GM12878 (cell line): ENCODE measurements at regions not wholly inside any gene's neighbourhood (a gene's known extent, or its start where the extent isn't known, plus 50 kb on each side); places are given as distances from the start of the nearest gene placed in this dataset.

Source experiments
- ATAC-seq: fragments of 200-7000 bp; cut with Tn5 transposase; 3 replicates; pipeline ENCODE4 v1.9.1; 2020; ENCODE audit warnings: mild to moderate bottlenecking, moderate library complexity
- BruUV-seq: library from RNA; stranded (reverse); fragments of 400-500 nt; replicated peaks from 2 replicates; lab custom pipeline; 2021; lab: Mats Ljungman, UMichigan
- CTCF ChIA-PET: fragments of 300-600 bp; sonication (Branson Sonifier 250); formaldehyde crosslinking; extraction: SDS; loops from one replicate; lab custom pipeline; 2021; ENCODE audit warnings: inconsistent platforms; lab: Yijun Ruan, JAX
- POLR2A ChIA-PET: fragments of 350-600 bp; formaldehyde crosslinking; extraction: SDS; loops from one replicate; lab custom pipeline; 2021; ENCODE audit warnings: inconsistent platforms; lab: Charles Lee
- RAD21 ChIA-PET: fragments of 300-600 bp; sonication (Branson Sonifier 250); formaldehyde crosslinking; loops from one replicate; lab custom pipeline; 2023; ENCODE audit warnings: antibody characterized with exemption; ENCODE audit not compliant: unreplicated experiment; lab: Charles Lee
- SMC1A ChIA-PET: fragments of 300-600 bp; sonication (Branson Sonifier 250); formaldehyde crosslinking; loops from one replicate; lab custom pipeline; 2023; ENCODE audit not compliant: unreplicated experiment, uncharacterized antibody; lab: Charles Lee
- DNase-seq: peaks from one replicate; pipeline ENCODE4 v3.0.0-alpha.2; 2011; ENCODE audit warnings: low read depth, low spot score
- FAIRE-seq: peaks from 3 replicates; lab custom pipeline; 2011; peaks lifted over from hg19 to GRCh38; lab: Jason Lieb, UNC
- H2AFZ ChIP-seq: 2 replicates; pipeline ENCODE4 v1.6.0; 2011; ENCODE audit warnings: low read depth, low read length, control low read depth; ENCODE audit not compliant: control insufficient read depth
- H3K27ac ChIP-seq: 2 replicates; pipeline ENCODE4 v1.5.1; 2011; ENCODE audit warnings: control low read depth; ENCODE audit not compliant: control insufficient read depth, insufficient read depth
- H3K27me3 ChIP-seq, 2 experiments: replicated peaks in 1 of 2; 2 replicates each; pipeline versions ENCODE4 v1.6.0 to v1.6.1; 2011; ENCODE audit warnings: low read length in 1 of 2; ENCODE audit not compliant: control insufficient read depth in 2 of 2, insufficient read depth in 2 of 2
- H3K36me3 ChIP-seq, 2 experiments: 2 replicates each; pipeline ENCODE4 v1.5.1; 2011; ENCODE audit warnings: low read length in 1 of 2; ENCODE audit not compliant: control insufficient read depth in 2 of 2, insufficient read depth in 2 of 2
- H3K4me1 ChIP-seq: 2 replicates; pipeline ENCODE4 v1.6.1; 2011; ENCODE audit warnings: mild to moderate bottlenecking, low read length, moderate library complexity, mixed read lengths; ENCODE audit not compliant: control insufficient read depth, insufficient read depth
- H3K4me2 ChIP-seq: 2 replicates; pipeline ENCODE4 v1.6.0; 2011; ENCODE audit warnings: control low read depth; ENCODE audit not compliant: control insufficient read depth, insufficient read depth
- H3K4me3 ChIP-seq: fragments of 200-600 bp; sonication (generic); 2 replicates; pipeline ENCODE4 v1.5.1; 2016
- H3K79me2 ChIP-seq: 2 replicates; pipeline ENCODE4 v1.6.0; 2011; ENCODE audit warnings: low read length; ENCODE audit not compliant: control insufficient read depth, insufficient read depth
- H3K9ac ChIP-seq: 2 replicates; pipeline ENCODE4 v1.8.0; 2011; ENCODE audit warnings: low read length, control low read depth, mixed read lengths; ENCODE audit not compliant: control insufficient read depth, insufficient read depth
- H3K9me3 ChIP-seq: replicated peaks from 3 replicates; pipeline ENCODE4 v1.5.1; 2011; ENCODE audit warnings: mild to moderate bottlenecking, low read length; ENCODE audit not compliant: control insufficient read depth, insufficient read depth
- H4K20me1 ChIP-seq: 2 replicates; pipeline ENCODE4 v1.6.0; 2011; ENCODE audit not compliant: control insufficient read depth, insufficient read depth
- CEBPB ChIP-seq, 2 experiments: fragments of 150-350 bp in 1 of 2; IDR thresholded peaks; 2 replicates each; pipeline ENCODE4 v1.6.1; 2012 to 2014; ENCODE audit warnings: low read depth in 2 of 2, low read length in 2 of 2, borderline replicate concordance in 1 of 2, inconsistent platforms in 1 of 2
- DPF2 ChIP-seq: fragments of 450-650 bp; IDR thresholded peaks from 2 replicates; pipeline ENCODE4 v1.6.1; 2017; ENCODE audit warnings: mild to moderate bottlenecking
- HCFC1 ChIP-seq: fragments of 150-350 bp; IDR thresholded peaks from 2 replicates; pipeline ENCODE4 v1.6.1; 2014; ENCODE audit warnings: low read length
- JUNB ChIP-seq: IDR thresholded peaks from 2 replicates; pipeline ENCODE4 v1.6.1; 2016; ENCODE audit warnings: antibody characterized with exemption, mild to moderate bottlenecking
- JUND ChIP-seq: IDR thresholded peaks from 2 replicates; pipeline ENCODE4 v1.6.1; 2012; ENCODE audit warnings: low read depth, mild to moderate bottlenecking, low read length, improper control_type of control experiment, moderate library complexity
- SP1 ChIP-seq: IDR thresholded peaks from one replicate; pipeline ENCODE4 v1.6.1; 2011; ENCODE audit warnings: low read depth, low read length
- TCF3 ChIP-seq: IDR thresholded peaks from 2 replicates; pipeline ENCODE4 v1.6.1; 2012; ENCODE audit warnings: low read depth, mild to moderate bottlenecking, low read length, borderline replicate concordance; ENCODE audit not compliant: insufficient read depth
- ZNF622 ChIP-seq: fragments of 450-650 bp; IDR thresholded peaks from 2 replicates; pipeline ENCODE4 v1.6.1; 2017; ENCODE audit warnings: mild to moderate bottlenecking, inconsistent platforms
- WGBS: methylation state at CpG from one replicate; pipeline ENCODE4 v1.1.6; 2016; ENCODE audit warnings: low lambda C conversion rate; ENCODE audit not compliant: insufficient replicate concordance, insufficient coverage; ENCODE audit errors: missing lambda C conversion rate; 5-methylcytosine and 5-hydroxymethylcytosine counted together
- in situ Hi-C: fragments of 300-500 bp; cut with MboI; formaldehyde crosslinking; loops from 9 replicates; pipeline ENCODE4 v1.14.3; 2018; ENCODE audit warnings: mixed read lengths
- intact Hi-C: fragments of 100-400 bp; cut with micrococcal nuclease; formaldehyde crosslinking; loops from one replicate; pipeline ENCODE4 v1.14.2; 2022; ENCODE audit not compliant: unreplicated experiment
- TF ChIP-seq, protein P1 (sequence below): fragments of 450-650 bp; formaldehyde crosslinking; IDR thresholded peaks from 2 replicates; pipeline ENCODE4 v1.4.0; 2022; ENCODE audit warnings: mild to moderate bottlenecking, moderate library complexity
- TF ChIP-seq, protein P2 (sequence below): IDR thresholded peaks from 2 replicates; pipeline ENCODE4 v1.6.1; 2011; ENCODE audit warnings: low read depth, low read length, improper control_type of control experiment, borderline replicate concordance

DNA sequence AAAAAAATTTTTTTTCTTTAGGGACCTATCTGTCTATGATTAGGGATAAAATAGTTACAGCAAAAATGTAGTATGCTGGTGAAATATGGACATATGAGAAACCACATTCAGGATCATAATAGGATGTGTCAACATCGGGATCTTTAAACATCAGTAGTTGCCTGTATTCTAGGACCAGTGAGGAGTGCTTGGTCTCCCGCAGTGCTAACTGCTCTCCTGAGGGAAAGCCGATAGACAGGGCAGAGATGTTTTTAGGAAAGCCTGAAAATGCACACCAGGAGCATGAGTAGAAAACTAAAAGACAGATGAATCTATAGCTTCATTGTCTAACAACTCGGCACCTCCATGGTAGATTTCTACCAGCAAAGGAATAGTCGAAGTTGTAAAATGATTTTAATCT lies 178.1 kb upstream of the SMIM31 start:
- TF ChIP-seq DPF2: no peak
- no peak for TF ChIP-seq CEBPB (IDR thresholded peaks at IDR 0.05; ENCODE audit: borderline replicate concordance in 1 of 2, low read depth in 2 of 2, low read length in 2 of 2)
- TF ChIP-seq, protein P1, sequence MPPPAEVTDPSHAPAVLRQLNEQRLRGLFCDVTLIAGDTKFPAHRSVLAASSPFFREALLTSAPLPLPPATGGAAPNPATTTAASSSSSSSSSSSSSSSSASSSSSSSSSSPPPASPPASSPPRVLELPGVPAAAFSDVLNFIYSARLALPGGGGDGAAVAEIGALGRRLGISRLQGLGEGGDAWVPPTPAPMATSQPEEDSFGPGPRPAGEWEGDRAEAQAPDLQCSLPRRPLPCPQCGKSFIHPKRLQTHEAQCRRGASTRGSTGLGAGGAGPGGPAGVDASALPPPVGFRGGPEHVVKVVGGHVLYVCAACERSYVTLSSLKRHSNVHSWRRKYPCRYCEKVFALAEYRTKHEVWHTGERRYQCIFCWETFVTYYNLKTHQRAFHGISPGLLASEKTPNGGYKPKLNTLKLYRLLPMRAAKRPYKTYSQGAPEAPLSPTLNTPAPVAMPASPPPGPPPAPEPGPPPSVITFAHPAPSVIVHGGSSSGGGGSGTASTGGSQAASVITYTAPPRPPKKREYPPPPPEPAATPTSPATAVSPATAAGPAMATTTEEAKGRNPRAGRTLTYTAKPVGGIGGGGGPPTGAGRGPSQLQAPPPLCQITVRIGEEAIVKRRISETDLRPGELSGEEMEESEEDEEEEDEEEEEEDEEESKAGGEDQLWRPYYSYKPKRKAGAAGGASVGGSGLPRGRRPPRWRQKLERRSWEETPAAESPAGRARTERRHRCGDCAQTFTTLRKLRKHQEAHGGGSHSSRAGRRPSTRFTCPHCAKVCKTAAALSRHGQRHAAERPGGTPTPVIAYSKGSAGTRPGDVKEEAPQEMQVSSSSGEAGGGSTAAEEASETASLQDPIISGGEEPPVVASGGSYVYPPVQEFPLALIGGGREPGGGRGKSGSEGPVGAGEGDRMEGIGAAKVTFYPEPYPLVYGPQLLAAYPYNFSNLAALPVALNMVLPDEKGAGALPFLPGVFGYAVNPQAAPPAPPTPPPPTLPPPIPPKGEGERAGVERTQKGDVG: no peak
- TF ChIP-seq ZNF622: no peak
- TF ChIP-seq TCF3: no peak
- TF ChIP-seq, protein P2, sequence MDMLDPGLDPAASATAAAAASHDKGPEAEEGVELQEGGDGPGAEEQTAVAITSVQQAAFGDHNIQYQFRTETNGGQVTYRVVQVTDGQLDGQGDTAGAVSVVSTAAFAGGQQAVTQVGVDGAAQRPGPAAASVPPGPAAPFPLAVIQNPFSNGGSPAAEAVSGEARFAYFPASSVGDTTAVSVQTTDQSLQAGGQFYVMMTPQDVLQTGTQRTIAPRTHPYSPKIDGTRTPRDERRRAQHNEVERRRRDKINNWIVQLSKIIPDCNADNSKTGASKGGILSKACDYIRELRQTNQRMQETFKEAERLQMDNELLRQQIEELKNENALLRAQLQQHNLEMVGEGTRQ: no peak
- TF ChIP-seq JUNB: no peak
- no peak for TF ChIP-seq SP1
- TF ChIP-seq JUND: no peak
- no peak for TF ChIP-seq HCFC1
- TF ChIP-seq, all 136 proteins: peak for 0
- no peak overlapping the region for H3K4me2 ChIP-seq
- ChIA-PET RAD21 (no interaction called here), SMC1A (no interaction called here), CTCF (no interaction called here), POLR2A (no interaction called here)
- FAIRE-seq: no peak
- ATAC-seq: no peak
- no peaks in the 10 kb centered on the region for H3K79me2 ChIP-seq
- H3K36me3 ChIP-seq: no peaks in the 10 kb centered on the region
- no peaks in the 10 kb centered on the region for H3K9me3 ChIP-seq
- no peaks in the 10 kb centered on the region for H4K20me1 ChIP-seq
- no peak overlapping the region for H3K4me3 ChIP-seq
- H3K27ac ChIP-seq: no peak overlapping the region
- H3K4me1 ChIP-seq: no peaks in the 10 kb centered on the region
- WGBS: 12% methylated on average over 5 of the region's 5 CpGs
- intact Hi-C loops: no loop called here
- H3K27me3 ChIP-seq: no peaks in the 10 kb centered on the region
- DNase-seq: no peak
- no peak overlapping the region for H3K9ac ChIP-seq
- H2AFZ ChIP-seq: no peak overlapping the region
- in situ Hi-C loops: no loop called here
- no TSS peak for BruUV-seq
